HG02759 (cell line): ENCODE measurements at regions not wholly inside any gene's neighbourhood (a gene's known extent, or its start where the extent isn't known, plus 50 kb on each side); places are given as distances from the start of the nearest gene placed in this dataset.

Source experiments
- ATAC-seq: cut with Tn5 transposase; IDR thresholded peaks from one replicate; pipeline ENCODE4 v1.9.1; 2021; ENCODE audit warnings: mild to moderate bottlenecking, moderate library complexity; ENCODE audit not compliant: unreplicated experiment

GRCh38 chr5:3811116-3811515 lies 215.5 kb downstream of the IRX1 start:
- ATAC-seq, result no peak

DNA sequence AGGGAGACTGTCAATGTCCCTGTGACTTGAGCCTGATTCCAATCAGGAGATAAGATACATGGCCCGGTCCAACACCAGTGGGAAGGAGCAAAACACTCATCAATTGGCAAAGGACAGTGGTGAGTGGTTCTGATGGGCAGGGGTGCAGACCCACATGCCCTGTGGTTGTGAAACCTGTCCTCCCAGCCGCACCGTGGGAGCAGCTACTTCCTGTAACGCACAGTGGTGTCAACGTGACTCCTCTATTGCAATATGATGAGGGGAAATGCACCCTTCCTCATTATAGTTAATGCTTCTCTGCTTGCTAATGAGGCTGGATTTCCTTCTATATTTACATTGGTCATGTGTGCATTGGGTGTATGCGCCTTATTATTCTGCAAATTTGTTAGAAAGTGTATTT lies 223.0 kb downstream of the IRX1 start:
- no peak for ATAC-seq

GRCh38 chr5:3825531-3826451 lies 230.2 kb downstream of the IRX1 start:
- ATAC-seq, result no peak

GRCh38 chr5:3827624-3828023 lies 232.0 kb downstream of the IRX1 start:
- no peak for ATAC-seq

DNA sequence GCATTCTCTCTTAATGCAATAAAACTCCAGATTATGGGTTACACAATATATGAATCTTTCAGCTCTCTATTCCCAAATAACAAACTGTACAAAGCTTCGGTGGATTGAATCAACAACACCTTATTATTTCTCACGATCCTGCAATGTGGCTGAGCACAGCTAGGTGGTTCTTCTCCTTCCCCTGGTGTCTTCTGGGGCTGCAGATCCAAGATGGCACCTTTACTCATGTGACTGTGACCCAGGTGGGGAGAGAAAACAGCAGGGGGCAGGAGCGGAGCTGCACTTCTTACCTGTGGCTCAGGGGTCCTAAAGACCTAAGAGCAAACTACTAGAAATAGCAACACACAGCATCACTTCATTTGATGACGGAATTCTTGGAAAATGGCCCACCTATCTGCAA lies 233.1 kb downstream of the IRX1 start:
- ATAC-seq, result no peak

GRCh38 chr5:3833566-3833965 lies 237.9 kb downstream of the IRX1 start:
- no peak for ATAC-seq

GRCh38 chr5:3835811-3836210 lies 240.2 kb downstream of the IRX1 start:
- no peak for ATAC-seq

GRCh38 chr5:3836528-3836927 lies 240.9 kb downstream of the IRX1 start:
- no peak for ATAC-seq

DNA sequence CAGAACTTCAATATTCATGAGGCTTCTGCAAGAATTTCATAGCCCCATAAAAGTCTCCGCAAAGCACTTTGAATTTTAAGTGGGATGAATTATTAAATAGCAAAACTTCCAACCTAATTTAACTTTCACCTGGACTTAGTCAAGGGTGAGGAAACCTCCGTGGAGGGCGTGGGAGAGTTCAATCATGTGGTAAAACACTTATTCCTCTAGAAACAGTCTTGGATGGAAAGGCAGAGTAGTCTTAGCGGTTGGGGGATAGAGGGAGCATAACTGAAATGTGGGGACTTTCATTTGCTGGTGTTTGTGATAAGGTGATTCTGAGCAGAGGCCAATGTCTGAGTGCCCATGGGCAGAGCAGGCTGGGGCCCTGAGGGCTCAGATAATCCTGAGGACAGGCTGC lies 241.9 kb downstream of the IRX1 start:
- ATAC-seq, result no peak

GRCh38 chr5:3839151-3839550 lies 243.5 kb downstream of the IRX1 start:
- no peak for ATAC-seq

DNA sequence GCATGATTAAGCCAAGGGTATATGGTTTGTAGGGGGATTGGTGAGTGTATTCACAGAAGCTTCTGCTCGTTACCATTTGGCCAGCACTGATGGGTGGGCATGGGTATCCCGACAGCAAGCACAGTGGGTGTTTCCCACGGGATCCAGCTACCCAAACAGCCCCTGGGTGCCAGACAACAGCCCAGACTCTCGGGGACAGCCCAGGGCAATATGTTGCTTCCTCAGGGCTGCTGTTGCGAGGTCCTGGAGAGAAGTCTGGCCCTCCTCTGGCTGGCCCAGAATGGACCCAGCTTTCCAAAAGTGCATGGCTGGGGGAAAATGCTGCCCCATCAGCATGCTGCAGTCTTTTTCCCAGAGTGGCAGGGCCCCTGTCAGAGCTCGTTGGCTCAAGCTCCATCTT lies 247.0 kb downstream of the IRX1 start:
- no peak for ATAC-seq

- no peak for ATAC-seq
Observed at GRCh38 chr5:3843706-3844105, 248.1 kb downstream of the IRX1 start.

DNA sequence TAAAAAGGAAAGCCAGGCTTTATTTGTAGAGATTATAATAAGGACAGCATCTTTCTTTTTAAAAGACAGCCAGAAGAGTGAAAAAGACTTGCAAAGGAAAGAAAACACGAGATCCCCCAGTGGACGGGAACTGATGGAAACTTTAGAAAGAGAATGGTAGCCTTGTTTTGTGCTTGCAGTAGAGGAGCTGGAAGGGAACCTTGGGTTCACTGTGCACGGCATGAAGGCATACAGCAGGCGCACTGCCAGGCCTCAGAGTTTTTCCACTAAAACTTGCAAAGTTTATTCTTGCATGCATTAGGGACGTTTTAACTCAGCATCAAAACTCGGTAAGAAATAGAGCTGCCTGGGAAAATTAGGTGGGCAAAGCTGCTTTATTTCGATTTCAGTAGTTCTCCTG lies 248.6 kb downstream of the IRX1 start:
- no peak for ATAC-seq

GRCh38 chr5:3845230-3845629 lies 249.6 kb downstream of the IRX1 start:
- ATAC-seq, result no peak

GRCh38 chr5:3852161-3852916 lies 256.7 kb downstream of the IRX1 start:
- no peak for ATAC-seq

- no peak for ATAC-seq
Observed at GRCh38 chr5:3853362-3853761, 257.7 kb downstream of the IRX1 start.

DNA sequence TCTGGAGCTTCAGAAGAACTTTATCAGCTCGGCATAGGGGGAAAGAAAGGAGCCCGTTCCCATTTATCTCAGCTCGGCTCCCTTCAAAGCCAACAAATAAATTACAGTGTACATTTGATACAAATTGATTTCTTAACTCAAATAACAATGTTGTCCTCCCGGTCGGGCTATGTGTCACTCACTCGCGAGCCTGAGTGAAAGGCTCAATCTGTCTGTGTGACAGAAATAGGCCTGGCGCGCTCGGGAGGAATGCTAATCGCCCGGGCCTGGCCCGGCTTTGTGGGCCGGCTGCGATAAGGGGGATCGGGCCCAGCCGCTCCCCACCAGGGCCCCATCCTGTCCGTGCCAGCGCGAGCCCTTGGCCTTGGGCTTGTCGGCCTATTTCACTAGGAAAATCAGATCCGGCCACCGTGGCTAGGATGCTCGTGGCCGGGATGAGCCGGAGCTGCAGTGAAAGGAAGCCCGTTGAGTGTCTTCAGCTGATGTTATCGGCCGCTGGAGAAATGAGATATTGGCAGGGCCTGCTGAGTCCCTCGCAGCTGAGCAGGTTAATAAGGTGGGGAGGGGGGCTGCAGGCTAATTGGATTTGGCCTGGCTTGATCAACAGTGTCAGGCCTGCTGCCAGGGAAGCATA lies 258.7 kb downstream of the IRX1 start:
- no peak for ATAC-seq

- ATAC-seq, result no peak
Observed at GRCh38 chr5:3856036-3856435, 260.4 kb downstream of the IRX1 start.

- no peak for ATAC-seq
Observed at GRCh38 chr5:3858524-3858923, 262.9 kb downstream of the IRX1 start.

GRCh38 chr5:3862906-3863305 lies 267.3 kb downstream of the IRX1 start:
- no peak for ATAC-seq

DNA sequence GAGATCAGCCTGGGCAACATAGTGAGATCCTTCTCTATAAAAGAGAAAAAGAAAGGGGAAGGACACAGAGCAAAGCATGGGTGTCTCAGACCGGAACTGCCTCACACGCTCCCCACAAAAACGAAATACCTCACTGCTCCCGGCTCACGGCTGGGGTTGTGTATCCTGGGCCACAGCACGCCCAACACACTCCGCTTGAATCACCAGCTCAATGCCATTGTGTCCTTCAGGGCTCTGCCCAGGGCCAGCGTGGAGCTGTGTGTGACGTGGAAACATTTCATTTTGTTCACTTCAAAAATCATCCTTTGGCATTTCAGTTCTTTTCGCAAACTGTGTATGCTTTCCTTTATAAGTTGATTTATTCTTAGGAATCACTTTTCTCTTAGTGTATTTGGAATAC lies 279.5 kb downstream of the IRX1 start:
- no peak for ATAC-seq

DNA sequence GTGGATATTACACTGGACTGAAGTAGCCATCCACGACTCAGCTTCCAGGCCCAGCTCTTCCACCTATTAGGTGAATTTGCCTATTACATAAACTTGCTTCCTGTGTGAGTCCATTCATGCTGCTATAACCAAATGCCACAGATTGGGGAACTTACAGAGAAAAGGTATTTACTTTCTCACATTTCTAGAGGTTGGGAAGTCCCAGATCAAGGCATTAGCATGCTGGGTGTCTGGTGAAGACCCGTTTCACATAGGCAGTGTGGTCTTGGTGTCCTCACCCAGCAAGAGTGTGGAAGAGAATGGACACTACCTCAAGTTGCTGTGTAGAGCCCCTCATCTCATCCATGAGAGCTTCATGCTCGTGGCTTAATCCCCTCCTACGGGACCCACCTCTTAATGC lies 282.6 kb downstream of the IRX1 start:
- no peak for ATAC-seq
